Erythroblast (primary cell): ENCODE measurements at regions not wholly inside any gene's neighbourhood (a gene's known extent, or its start where the extent isn't known, plus 50 kb on each side); places are given as distances from the start of the nearest gene placed in this dataset.
"Not testable (repeated sequence)": the region's sequence is repeated elsewhere in the genome, so short reads cannot be mapped to it uniquely, and the experiment has no call there.

Experiments
- DNase-seq, 2 experiments: peaks; one replicate each; lab custom pipeline; 2025; lab: John Stamatoyannopoulos, UW
- GATA1 ChIP-seq: IDR thresholded peaks from 2 replicates; pipeline ENCODE4 v1.6.1; 2011; ENCODE audit warnings: low read depth, mild to moderate bottlenecking, control low read depth, low read length, moderate library complexity
- POLR2A ChIP-seq: IDR thresholded peaks from 2 replicates; pipeline ENCODE4 v1.6.1; 2011; ENCODE audit warnings: mild to moderate bottlenecking, low read length

DNA sequence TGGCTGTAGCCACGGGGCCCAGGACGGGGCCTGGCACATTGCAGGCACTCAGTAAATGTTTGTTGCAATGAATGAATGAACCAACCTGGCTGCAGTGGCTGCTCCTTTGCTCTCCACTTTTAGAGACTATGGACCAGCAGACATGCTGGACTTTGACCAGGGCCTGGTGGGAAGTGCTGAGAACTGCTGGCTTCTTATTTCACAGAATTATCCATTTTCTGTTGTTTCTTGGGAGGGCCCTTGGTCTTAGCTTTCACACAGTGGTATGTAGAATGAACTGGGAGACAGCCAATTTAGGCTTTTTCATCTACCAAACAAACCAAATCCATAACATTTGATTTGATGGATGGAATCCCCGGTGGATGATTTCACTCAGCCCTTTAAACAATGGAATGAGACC, 78.0 kb upstream of the LHFPL2 start:
- TF ChIP-seq POLR2A (no peak), GATA1 (no peak)
- DNase-seq, result no peak

- TF ChIP-seq POLR2A (no peak), GATA1 (no peak)
- DNase-seq, result no peak
Observed at GRCh38 chr5:78726003-78726402, 77.4 kb upstream of the LHFPL2 start.

GRCh38 chr5:78724061-78724460, 75.5 kb upstream of the LHFPL2 start:
- DNase-seq, result no peak
- TF ChIP-seq POLR2A, result no peak
- no peak for TF ChIP-seq GATA1

- no peak for DNase-seq
- TF ChIP-seq POLR2A (no peak), GATA1 (no peak)
Observed at GRCh38 chr5:78720997-78721396, 72.4 kb upstream of the LHFPL2 start.

GRCh38 chr5:78720227-78720985, 71.8 kb upstream of the LHFPL2 start:
- DNase-seq, result no peak
- no peak for TF ChIP-seq POLR2A

DNA sequence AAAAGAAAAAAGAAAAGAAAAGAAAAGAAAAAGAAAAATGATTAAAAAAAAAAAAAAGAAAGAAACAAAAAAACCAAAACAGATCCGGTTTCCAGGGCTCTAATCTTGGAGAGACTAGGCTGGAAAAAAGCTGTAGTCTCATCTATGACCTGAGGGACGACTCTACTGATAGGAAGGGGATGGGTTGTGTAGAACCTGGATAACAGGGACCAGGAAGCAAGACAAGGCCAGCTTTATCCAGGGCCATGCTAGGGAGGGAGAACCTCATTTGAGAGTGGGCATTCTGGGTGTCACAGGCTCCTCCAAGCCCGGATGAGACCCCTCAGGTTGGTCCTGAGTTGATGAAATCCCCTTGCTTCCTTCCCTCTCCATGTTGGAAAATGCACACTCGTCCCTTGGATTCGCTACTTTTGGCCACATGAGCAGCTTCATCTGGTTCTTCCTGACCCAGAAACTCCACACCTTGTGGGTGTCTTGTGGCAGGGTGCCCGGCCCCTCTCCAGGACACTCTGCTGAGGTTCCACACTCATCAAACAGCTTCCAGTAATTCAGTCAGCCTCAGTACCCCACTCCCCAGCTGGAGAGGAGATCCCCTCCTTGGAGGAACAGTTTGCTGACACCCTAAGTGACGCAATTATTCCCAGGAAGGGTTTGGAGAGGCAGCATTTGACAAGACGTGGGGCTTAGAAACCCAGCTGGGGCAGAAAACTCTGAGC, 71.1 kb upstream of the LHFPL2 start:
- no peak for DNase-seq
- no peak for TF ChIP-seq GATA1
- TF ChIP-seq POLR2A, result no peak

DNA sequence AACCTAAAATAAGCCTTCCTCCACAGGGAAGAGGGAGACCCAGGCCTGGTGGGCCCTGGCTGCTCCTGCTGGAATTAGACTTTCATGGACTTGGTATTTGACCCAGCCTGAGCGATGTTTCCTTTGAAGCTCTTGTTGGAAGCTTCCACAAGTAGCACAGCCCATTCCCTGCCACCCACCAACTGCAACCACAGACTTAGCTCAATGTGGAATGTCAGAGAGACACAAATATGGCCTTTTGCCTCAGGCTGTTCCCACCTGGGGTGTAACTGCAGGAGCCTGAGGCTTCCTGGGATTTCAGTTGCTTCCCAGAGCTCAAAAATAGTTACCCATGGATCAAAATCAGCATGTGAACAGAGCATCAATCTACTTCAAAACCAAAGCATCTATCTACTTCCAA, 70.3 kb upstream of the LHFPL2 start:
- no peak for TF ChIP-seq GATA1
- no peak for TF ChIP-seq POLR2A
- DNase-seq, result no peak

- TF ChIP-seq POLR2A, result no peak
- TF ChIP-seq GATA1, result no peak
- DNase-seq, result no peak
Observed at GRCh38 chr5:78717674-78718584, 69.4 kb upstream of the LHFPL2 start.

DNA sequence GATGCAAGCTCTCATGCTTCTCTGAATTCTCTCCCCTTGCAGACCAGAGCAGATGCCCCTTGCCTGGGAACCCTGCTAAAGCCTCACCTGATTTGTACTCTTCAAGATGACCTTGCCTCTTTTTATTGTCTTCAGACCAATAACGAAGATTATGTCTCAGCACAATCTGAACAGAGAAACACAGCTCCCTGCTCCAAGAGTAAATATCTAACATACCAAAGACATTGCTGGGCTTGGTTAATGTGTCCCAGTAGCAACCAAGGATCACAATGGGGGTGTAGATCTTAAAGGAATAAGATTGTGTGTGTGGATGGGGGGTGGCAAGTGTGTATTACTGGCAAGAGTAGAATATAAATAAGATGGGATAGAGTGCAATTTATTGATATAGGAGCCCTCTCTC, 67.6 kb upstream of the LHFPL2 start:
- TF ChIP-seq POLR2A (no peak), GATA1 (no peak)
- no peak for DNase-seq

DNA sequence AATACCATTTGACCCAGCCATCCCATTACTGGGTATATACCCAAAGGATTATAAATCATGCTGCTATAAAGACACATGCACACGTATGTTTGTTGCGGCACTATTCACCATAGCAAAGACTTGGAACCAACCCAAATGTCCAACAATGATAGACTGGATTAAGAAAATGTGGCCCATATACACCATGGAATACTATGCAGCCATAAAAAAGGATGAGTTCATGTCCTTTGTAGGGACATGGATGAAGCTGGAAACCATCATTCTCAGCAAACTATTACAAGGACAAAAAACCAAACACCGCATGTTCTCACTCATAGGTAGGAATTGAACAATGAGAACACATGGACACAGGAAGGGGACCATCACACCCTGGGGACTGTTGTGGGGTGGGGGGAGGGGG, 66.8 kb upstream of the LHFPL2 start:
- DNase-seq, result not testable (repeated sequence)

DNA sequence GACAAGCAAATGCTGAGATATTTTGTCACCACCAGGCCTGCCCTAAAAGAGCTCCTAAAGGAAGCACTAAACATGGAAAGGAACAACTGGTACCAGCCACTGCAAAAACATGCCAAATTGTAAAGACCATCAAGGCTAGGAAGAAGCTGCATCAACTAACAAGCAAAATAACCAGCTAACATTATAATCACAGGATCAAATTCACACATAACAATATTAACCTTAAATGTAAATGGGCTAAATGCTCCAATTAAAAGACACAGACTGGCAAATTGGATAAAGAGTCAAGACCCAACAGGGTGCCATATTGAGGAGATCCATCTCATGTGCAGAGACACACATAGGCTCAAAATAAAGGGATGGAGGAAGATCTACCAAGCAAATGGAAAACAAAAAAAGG, 63.1 kb upstream of the LHFPL2 start:
- DNase-seq, result not testable (repeated sequence)

GRCh38 chr5:78709729-78710430, 61.3 kb upstream of the LHFPL2 start:
- not testable (repeated sequence) for DNase-seq

DNA sequence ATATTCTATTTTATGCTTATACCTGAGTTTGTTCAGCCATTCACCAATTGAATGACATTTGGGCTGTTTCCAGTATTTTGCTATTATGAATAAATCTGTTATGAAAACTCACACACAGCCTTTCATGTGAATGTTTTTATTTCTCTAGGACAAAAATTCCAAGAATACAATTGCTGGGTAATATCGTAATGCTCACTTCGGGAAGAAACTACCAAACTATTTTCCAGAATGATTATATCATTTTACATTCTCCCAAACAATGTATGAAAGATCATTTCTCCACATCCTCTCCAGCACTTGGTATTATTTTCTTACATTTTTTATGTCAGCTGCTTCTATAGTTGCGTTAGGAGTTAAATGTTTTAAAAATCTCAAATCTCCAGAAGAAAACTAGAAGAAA, 58.3 kb upstream of the LHFPL2 start:
- no peak for DNase-seq
- no peak for TF ChIP-seq POLR2A
- TF ChIP-seq GATA1, result no peak

- no peak for DNase-seq
- TF ChIP-seq GATA1 (no peak), POLR2A (no peak)
Observed at GRCh38 chr5:78706381-78706780, 57.8 kb upstream of the LHFPL2 start.
